GM19463 (cell line): ENCODE measurements at regions not wholly inside any gene's neighbourhood (a gene's known extent, or its start where the extent isn't known, plus 50 kb on each side); places are given as distances from the start of the nearest gene placed in this dataset.

Experiments
- ATAC-seq: cut with Tn5 transposase; IDR thresholded peaks from one replicate; pipeline ENCODE4 v1.9.1; 2021; ENCODE audit warnings: mild to moderate bottlenecking, moderate library complexity; ENCODE audit not compliant: unreplicated experiment

DNA sequence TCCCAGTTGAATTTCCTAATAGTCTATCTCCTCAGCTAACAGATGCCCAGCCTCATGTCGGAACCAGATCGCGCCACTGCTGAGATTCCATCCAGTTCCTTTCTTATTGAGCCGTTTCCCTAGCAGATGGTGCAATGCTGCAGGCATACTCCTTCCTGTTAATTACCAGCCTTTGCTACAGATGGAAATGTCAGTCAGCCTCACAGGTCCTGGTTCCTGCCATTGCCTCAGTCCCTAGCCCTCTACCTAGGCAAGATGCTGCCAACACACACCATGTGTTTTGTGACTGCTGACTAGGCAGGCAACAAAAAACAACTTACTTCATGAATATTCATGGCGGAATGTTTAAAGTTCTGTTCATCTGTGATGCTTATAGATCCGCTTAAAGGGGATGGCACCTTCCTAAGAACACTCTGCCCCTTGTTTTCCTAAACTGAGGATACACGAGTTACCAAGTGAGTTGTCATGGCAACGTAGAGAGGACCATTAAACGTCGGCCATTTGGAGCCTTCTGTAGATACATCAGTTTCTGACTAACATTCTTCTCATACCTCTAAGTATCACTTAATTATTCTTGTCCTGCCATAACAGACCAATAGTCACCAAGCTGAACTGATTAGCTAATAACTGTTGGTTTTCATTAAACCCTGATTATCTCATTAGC, 749.5 kb downstream of the RNF144A start:
- ATAC-seq, result no peak

DNA sequence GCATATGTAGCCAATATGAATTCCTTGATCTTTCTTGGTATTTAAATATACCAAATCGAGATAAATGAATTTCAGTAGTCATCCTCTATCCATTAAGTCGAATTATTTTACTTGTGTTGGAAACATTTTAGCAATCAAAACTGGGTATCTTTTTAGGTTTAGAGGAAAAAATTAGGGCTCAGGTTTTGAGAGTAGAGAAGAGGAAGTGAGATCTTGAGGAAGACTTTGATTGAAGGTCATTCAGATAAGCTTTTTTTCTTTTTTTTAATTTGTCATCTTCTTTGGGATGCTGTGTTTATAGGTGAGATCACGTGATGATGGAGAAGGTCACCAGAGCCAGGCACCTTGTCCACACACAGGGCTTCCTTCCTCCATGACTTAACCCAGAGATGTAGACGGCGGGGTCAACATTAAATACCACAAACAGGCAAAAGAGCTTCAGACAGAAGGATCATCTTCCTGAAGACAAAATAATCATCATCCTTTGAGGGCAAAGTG, 750.1 kb downstream of the RNF144A start:
- no peak for ATAC-seq

DNA sequence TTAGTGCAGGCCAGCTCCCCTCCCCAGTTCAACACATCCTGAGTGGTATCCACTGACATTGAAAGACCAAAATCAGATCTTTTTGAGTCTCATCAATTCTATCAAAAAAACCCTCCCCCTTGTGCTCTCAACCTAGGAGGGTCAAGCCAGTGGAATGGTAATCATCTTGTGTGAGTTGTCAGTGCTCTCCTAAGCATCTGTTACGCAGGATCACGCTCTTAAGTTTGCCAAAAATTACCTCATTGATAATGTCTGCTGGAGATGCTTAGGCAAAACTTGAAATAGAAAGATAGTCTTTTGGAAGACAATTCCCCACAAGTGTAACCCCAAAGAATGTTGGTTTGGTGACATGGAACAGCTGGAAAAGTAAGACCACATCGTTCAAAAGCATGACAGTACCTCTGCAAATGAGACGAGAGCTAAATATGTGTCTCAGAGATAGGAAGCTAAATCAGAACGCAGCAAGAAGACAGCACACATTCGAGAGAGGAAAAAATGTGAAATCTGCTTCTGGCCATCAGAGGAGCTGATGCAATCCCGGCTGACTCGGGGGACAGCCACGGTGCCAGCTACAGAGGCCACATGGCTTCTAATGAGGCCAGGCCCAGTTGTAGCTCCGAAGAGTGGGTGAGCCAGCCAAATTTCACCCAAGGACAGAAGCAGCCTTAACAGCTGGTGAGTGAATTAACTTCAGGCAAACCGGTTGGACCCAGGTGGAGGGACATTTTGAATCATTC, 753.9 kb downstream of the RNF144A start:
- no peak for ATAC-seq

GRCh38 chr2:7672027-7672684, 754.9 kb downstream of the RNF144A start:
- ATAC-seq, result no peak

DNA sequence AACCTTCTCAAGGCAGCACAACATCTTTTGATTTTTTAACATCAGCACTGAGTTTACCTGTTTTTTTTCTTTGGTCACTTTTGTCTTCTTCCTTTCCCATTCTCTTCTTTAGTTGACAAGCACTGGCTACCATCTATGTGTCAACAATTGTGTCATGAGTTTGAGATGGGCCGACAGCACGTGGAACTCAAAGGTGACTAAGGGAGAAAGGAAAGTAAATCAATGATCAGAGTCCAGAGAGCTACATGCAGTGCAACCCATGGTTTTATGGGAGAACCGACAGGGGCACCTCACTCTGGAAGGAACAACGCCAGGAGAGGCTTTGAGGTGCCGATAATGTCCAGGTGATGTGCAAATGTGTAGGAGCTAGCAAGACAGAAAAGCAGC, 755.5 kb downstream of the RNF144A start:
- ATAC-seq, result no peak

DNA sequence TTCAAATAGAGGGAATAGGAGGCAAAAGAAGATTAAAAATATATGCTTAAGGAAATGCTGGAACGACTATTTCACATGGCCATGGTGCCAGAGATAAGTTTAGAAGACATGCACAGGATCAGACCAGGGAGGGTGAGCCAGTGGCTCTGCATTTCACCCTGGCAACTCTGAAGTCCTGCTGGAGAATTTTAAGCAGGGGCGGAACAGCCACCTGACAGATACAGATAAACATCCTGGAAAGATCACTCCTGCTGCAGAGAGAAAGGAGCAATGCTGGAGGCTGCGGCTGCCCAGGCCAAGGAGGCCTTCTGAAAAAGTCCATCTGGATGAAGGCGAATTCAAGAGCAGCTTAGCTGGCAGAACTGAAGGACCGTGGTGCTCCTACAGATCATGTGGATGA, 755.9 kb downstream of the RNF144A start:
- no peak for ATAC-seq

GRCh38 chr2:7673853-7674252, 756.6 kb downstream of the RNF144A start:
- no peak for ATAC-seq

DNA sequence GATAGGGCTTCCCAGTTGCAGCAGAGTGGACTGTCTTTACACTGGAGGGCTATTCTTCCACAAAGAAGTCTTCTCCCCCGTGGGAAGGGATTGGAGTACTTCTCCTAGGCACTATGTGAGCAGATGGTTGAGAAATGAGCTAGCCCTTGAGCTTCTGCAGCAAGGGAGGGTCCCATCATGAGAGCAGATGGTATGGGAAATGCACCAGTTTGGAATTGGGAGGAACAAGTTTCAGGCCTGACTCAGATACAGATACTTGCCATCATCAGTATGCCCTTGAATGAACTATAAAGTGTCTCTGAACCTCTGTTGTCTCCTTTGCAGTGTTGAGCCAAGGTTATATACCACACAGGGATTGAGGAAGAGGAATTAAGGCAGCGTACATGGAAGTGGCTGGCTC, 757.4 kb downstream of the RNF144A start:
- no peak for ATAC-seq

DNA sequence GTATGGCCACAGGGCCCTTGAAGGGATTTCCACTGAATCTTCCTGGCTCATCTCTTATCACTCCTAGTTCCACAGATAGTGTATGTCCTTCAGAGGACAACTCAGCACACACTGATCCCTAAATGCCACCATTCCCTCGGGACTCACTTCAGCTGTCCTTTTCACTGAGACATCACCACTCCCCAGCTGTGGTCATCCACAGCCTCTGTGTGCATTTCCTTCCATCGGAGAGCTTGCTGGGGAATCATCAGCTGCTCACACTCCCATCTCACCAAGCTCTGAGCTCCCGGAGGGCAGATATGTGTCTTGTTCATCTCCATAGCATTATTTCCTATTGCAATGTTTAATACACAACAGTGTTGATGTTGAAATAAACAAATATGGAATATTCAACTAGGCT, 759.5 kb downstream of the RNF144A start:
- no peak for ATAC-seq

GRCh38 chr2:7681881-7682461, 764.8 kb downstream of the RNF144A start:
- no peak for ATAC-seq

- ATAC-seq, result no peak
These were observed 766.0 kb downstream of the RNF144A start for GRCh38 chr2:7683196-7683595.

- no peak for ATAC-seq
These were observed 766.5 kb downstream of the RNF144A start for GRCh38 chr2:7683708-7684107.

- ATAC-seq, result no peak
These were observed 768.3 kb downstream of the RNF144A start for GRCh38 chr2:7685342-7686015.

DNA sequence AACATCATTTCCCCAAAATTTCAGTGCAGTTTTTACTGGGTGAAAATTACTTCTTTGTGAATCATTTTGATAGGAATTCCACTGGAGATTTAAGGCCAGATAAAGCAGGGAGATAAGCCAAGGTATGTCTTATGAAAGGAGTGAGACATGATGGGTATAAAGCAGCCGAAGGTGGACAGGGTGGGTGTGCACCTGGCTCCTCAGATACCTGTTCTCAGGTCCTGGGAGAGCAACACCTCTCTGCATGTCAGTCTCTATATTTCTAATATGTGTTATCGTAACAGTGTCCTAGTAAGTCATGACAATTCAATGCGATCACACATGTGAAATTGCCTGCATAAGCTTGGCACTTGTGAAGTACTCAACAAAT, 768.8 kb downstream of the RNF144A start:
- ATAC-seq, result no peak

- no peak for ATAC-seq
These were observed 774.9 kb downstream of the RNF144A start for GRCh38 chr2:7691961-7692656.

- no peak for ATAC-seq
These were observed 775.5 kb downstream of the RNF144A start for GRCh38 chr2:7692657-7693161.

DNA sequence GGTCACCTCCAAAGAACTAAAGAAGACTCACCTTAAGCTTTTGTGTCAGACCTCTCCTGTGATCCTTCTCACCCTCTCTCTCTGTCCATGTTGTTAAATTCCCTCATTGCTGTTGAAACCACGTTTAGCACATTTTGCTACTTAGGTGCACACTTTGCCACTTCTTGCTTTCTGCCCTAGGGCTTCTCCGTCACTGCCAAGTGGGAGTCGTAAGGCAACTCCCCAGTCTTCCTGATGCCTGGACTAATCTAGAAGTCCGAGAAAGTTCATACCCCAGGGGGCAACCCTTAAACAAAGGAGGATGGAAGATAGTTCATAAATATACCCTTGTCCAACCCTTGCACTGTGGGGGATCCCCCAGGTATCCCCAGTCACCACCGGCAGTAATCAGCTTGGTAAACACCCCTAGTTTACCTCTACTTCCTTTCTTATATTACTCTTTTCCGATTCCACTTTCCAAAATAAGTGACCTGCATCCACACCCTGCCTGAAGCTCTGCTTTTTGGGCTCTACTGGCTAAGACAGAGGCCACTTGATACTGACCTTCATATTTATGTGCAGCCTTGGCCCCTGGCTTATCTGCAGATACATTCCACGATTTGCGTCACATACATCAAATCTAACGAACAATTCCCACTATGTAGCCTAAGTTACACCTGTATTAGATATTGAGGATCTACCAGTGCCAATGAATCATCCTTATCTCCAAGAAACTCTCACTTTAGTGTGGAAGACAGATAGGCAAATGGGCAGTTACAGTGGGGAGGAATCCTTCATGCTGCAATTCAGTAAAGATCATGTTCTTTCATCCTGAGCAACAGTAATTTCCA, 776.2 kb downstream of the RNF144A start:
- no peak for ATAC-seq

- ATAC-seq, result no peak
These were observed 777.1 kb downstream of the RNF144A start for GRCh38 chr2:7694076-7694985.
